Spleen (tissue), 11 donors: ENCODE measurements at regions not wholly inside any gene's neighbourhood (a gene's known extent, or its start where the extent isn't known, plus 50 kb on each side); places are given as distances from the start of the nearest gene placed in this dataset.

Source experiments
- DNase-seq: peaks from one replicate; pipeline ENCODE4 v3.0.0-alpha.2; 2020
- H3K27ac ChIP-seq, 8 donors: fragments of 200-600 bp; sonication (generic) in 7 of 8; 1 replicate in 4 of 8; 2 replicates in 4 of 8; pipeline versions ENCODE4 v1.5.0 to v1.8.0; 2016 to 2021; ENCODE audit warnings: inconsistent platforms in 4 of 8, mild to moderate bottlenecking in 4 of 8, moderate library complexity in 1 of 8
- H3K27me3 ChIP-seq, 7 donors: fragments of 200-600 bp; sonication (generic) in 6 of 7; replicated peaks in 1 of 7; 1 replicate in 4 of 7; 2 replicates in 3 of 7; pipeline versions ENCODE4 v1.5.0 to v1.8.0; 2016 to 2021; ENCODE audit warnings: inconsistent platforms in 3 of 7, mild to moderate bottlenecking in 1 of 7
- H3K36me3 ChIP-seq, 6 donors: fragments of 200-600 bp; sonication (generic) in 5 of 6; 1 replicate in 4 of 6; 2 replicates in 2 of 6; pipeline versions ENCODE4 v1.5.0 to v1.8.0; 2016 to 2021; ENCODE audit warnings: inconsistent platforms in 2 of 6
- H3K4me1 ChIP-seq, 6 donors: fragments of 200-600 bp; sonication (generic) in 5 of 6; 1 replicate in 3 of 6; 2 replicates in 3 of 6; pipeline versions ENCODE4 v1.5.0 to v1.8.0; 2016 to 2021; ENCODE audit warnings: inconsistent platforms in 3 of 6
- H3K4me3 ChIP-seq, 8 donors: fragments of 200-600 bp; sonication (generic) in 7 of 8; 1 replicate in 4 of 8; 2 replicates in 4 of 8; pipeline versions ENCODE4 v1.5.0 to v1.8.0; 2016 to 2021; ENCODE audit warnings: inconsistent platforms in 4 of 8, mild to moderate bottlenecking in 4 of 8, moderate library complexity in 2 of 8
- H3K9me3 ChIP-seq, 8 donors: fragments of 200-600 bp; sonication (generic) in 7 of 8; 1 replicate in 4 of 8; 2 replicates in 4 of 8; pipeline versions ENCODE4 v1.5.0 to v1.8.0; 2016 to 2021; ENCODE audit warnings: inconsistent platforms in 4 of 8
- POLR2A ChIP-seq, 3 donors: fragments of 450-650 bp; IDR thresholded peaks; one replicate each; pipeline ENCODE4 v1.5.1; 2017; ENCODE audit warnings: antibody characterized with exemption in 3 of 3, mild to moderate bottlenecking in 1 of 3
- POLR2AphosphoS5 ChIP-seq, 3 donors: sonication (generic); formaldehyde crosslinking; IDR thresholded peaks; one replicate each; pipeline ENCODE4 v1.5.1; 2017; ENCODE audit warnings: antibody characterized with exemption in 3 of 3
- WGBS, 5 donors: extraction: QIAGEN DNeasy Blood & Tissue Kit in 3 of 5; methylation state at CpG; one replicate each; pipeline versions ENCODE4 v1.1.5 to v1.1.7; 2013 to 2018; 5-methylcytosine and 5-hydroxymethylcytosine counted together
- intact Hi-C: fragments of 100-400 bp; cut with DNase I; formaldehyde crosslinking; loops from one replicate; pipeline ENCODE4 v1.15.0; 2023; ENCODE audit warnings: low total_unique reads
- TF ChIP-seq, protein P1 (sequence below), 11 experiments: fragments of 200-600 bp in 7 of 11; fragments of 450-650 bp in 4 of 11; sonication (generic) in 4 of 11; IDR thresholded peaks in 8 of 11; conservative IDR thresholded peaks in 3 of 11; 1 replicate in 7 of 11; 2 replicates in 4 of 11; pipeline versions ENCODE4 v1.4.0 to v1.8.0; 2016 to 2021; ENCODE audit warnings: antibody characterized with exemption in 11 of 11, inconsistent platforms in 4 of 11, mild to moderate bottlenecking in 1 of 11
- donor health status: healthy with polysubstance abuse.
- donor health status: DM: no; HTN: no; CAD: no; lungs with moderate emphysema.
- donor health status: DM: no; HTN: no; CAD: no.
- donor health status: Bipolar disorder and iron deficiency.
- donor health status: healthy.
- donor health status: DM: no; HTN: no; CAD: no.
- donor health status: DM: yes; HTN: yes; CAD: no.

DNA sequence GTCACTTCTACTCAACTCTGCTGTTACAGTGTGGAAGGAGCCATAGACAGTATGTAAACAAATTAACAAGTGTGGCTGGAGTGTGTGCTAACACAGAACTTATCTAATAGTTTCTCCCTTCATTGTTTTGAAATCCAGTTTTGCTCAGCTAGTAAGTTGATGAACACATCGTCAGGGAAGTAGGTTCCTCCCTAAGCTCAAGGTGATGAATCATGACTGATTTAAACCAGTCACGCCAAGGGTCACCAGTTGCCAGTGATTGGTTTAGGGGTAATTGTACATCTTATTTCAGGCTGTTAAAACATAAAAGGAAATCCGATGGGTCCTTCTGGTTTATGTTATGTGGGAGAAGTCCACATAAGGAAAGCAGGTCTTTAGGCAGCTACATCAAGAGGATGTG lies 97.0 kb upstream of the CHODL start:
- no peak for TF ChIP-seq POLR2AphosphoS5 (IDR thresholded peaks at IDR 0.05)
- H3K4me3 ChIP-seq: no peak overlapping the region
- intact Hi-C loops: no loop called here
- 66 to 87% (median 78%) methylated on average over 3 of the region's 3 CpGs for WGBS, 5 donors
- peaks cover 0 to 8% (median 0%) of the 10 kb centered on the region in 8 donors for H3K9me3 ChIP-seq
- no peak overlapping the region for H3K27ac ChIP-seq
- H3K36me3 ChIP-seq: no peaks in the 10 kb centered on the region
- no peaks in the 10 kb centered on the region for H3K27me3 ChIP-seq
- DNase-seq: no peak
- peaks cover 0 to 1% (median 0%) of the 10 kb centered on the region in 6 donors for H3K4me1 ChIP-seq

DNA sequence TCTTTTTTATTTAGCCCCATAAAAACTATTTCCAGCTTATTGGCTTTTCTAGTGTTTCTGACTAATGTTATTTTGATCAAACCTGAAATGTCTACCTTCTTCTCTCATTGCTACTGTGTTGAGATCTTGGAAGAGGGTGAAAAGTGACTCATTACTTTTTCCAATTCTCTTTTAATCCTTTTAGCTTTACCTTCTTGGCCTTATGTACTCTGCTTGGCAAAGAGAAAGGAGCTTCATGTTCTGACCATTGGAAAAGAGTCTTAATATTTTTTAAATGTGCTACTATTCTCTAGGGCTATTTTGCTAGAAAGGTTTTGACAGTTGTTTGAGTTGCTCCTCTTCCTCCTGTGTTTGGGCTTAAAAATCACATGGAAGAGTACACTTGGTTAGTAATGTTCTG lies 97.8 kb upstream of the CHODL start:
- H3K4me1 ChIP-seq: no peaks in the 10 kb centered on the region
- H3K9me3 ChIP-seq: peaks cover 0 to 8% (median 0%) of the 10 kb centered on the region in 8 donors
- H3K27me3 ChIP-seq: no peaks in the 10 kb centered on the region
- no peak overlapping the region for H3K4me3 ChIP-seq
- H3K27ac ChIP-seq: no peak overlapping the region
- intact Hi-C loops: no loop called here
- TF ChIP-seq, protein P1, sequence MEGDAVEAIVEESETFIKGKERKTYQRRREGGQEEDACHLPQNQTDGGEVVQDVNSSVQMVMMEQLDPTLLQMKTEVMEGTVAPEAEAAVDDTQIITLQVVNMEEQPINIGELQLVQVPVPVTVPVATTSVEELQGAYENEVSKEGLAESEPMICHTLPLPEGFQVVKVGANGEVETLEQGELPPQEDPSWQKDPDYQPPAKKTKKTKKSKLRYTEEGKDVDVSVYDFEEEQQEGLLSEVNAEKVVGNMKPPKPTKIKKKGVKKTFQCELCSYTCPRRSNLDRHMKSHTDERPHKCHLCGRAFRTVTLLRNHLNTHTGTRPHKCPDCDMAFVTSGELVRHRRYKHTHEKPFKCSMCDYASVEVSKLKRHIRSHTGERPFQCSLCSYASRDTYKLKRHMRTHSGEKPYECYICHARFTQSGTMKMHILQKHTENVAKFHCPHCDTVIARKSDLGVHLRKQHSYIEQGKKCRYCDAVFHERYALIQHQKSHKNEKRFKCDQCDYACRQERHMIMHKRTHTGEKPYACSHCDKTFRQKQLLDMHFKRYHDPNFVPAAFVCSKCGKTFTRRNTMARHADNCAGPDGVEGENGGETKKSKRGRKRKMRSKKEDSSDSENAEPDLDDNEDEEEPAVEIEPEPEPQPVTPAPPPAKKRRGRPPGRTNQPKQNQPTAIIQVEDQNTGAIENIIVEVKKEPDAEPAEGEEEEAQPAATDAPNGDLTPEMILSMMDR (IDR thresholded peaks at IDR 0.05 in 8 of 11, conservative IDR thresholded peaks at IDR 0.05 in 3 of 11): no peak
- no peak for TF ChIP-seq POLR2A (IDR thresholded peaks at IDR 0.05)
- TF ChIP-seq POLR2AphosphoS5 (IDR thresholded peaks at IDR 0.05): no peak
- no peak for DNase-seq
- H3K36me3 ChIP-seq: no peaks in the 10 kb centered on the region

DNA sequence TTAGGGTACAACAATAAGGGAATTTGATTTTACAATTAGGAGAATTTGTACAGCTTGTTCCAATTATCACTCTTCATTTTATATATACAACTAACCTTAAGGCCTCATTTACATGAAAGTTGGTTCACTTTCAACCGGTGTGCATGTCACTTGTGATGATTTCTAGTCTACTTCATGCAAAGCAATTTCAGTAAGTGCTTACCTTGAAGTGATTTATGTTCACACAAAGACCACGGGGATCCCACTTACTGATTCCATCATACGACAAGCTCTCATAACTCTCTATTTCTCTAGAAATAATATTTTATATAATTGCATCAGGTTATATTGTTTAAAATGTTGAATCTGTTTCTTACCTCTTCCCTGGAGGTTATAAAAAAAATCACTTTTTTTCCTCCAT lies 100.3 kb upstream of the CHODL start:
- no peak for DNase-seq
- intact Hi-C loops: no loop called here
- Histone ChIP-seq H3K9me3 (peaks cover 0 to 8% (median 0%) of the 10 kb centered on the region in 8 donors), H3K27me3 (no peaks in the 10 kb centered on the region), H3K27ac (no peak overlapping the region), H3K36me3 (no peaks in the 10 kb centered on the region), H3K4me1 (no peaks in the 10 kb centered on the region), H3K4me3 (no peak overlapping the region)
- WGBS, 5 donors: 80 to 94% (median 85%) methylated on average over 3 of the region's 3 CpGs
- TF ChIP-seq POLR2AphosphoS5 (IDR thresholded peaks at IDR 0.05) (no peak), POLR2A (IDR thresholded peaks at IDR 0.05) (no peak)
- TF ChIP-seq, protein P1 (IDR thresholded peaks at IDR 0.05 in 8 of 11, conservative IDR thresholded peaks at IDR 0.05 in 3 of 11): no peak

DNA sequence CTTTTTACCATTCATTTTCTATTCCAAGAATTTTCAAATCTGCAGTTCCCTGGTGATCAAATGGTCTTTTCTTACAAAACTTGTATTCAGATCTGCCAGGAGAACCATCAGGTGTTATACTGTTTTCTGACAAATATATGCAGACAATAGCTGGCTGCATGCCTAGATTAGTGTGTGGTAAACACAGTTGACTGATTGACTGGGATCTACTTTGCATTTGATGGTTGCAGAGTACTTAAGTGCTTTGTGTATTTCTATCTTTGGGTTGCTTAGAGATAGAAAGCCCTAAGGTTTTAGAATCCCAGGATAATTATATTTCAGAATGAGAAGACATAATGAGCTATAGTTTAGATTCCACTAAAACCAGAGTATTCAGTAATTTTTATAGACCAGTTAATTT lies 102.0 kb upstream of the CHODL start:
- Histone ChIP-seq H3K36me3 (no peaks in the 10 kb centered on the region), H3K27me3 (no peaks in the 10 kb centered on the region), H3K9me3 (peaks cover 0 to 8% (median 0%) of the 10 kb centered on the region in 8 donors), H3K4me3 (no peak overlapping the region), H3K27ac (no peak overlapping the region), H3K4me1 (no peaks in the 10 kb centered on the region)
- DNase-seq: no peak
- intact Hi-C loops: no loop called here
- no peak for TF ChIP-seq POLR2AphosphoS5 (IDR thresholded peaks at IDR 0.05)
- no peak for TF ChIP-seq POLR2A (IDR thresholded peaks at IDR 0.05)
- TF ChIP-seq, protein P1 (IDR thresholded peaks at IDR 0.05 in 8 of 11, conservative IDR thresholded peaks at IDR 0.05 in 3 of 11): no peak

DNA sequence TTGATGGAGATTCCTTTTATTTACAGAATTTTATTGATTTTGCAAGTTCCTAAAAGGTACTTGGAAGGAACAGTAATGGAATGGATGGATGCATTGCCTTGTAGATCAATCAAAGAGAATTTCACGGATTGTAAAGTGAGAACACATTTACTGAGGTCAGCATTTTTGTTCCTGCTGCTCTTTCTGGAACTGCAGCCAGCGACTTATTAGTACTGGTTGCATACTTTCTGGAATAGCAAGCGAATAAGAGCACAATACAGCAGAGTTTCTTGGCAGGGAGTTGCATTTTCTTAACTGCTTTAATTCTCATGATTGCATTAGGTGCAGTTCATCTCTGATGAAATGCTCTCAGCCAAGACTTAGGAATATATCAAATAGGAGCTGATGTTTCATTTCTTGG lies 106.1 kb upstream of the CHODL start:
- no peak overlapping the region for H3K27ac ChIP-seq
- TF ChIP-seq POLR2A (IDR thresholded peaks at IDR 0.05) (no peak), POLR2AphosphoS5 (IDR thresholded peaks at IDR 0.05) (no peak)
- TF ChIP-seq, protein P1 (IDR thresholded peaks at IDR 0.05 in 8 of 11, conservative IDR thresholded peaks at IDR 0.05 in 3 of 11): no peak
- no peak overlapping the region for H3K4me3 ChIP-seq
- no peaks in the 10 kb centered on the region for H3K4me1 ChIP-seq
- intact Hi-C loops: no loop called here
- WGBS, 5 donors: 39 to 78% (median 73%) methylated on average over 3 of the region's 3 CpGs
- DNase-seq: no peak
- no peaks in the 10 kb centered on the region for H3K36me3 ChIP-seq
- H3K27me3 ChIP-seq: no peaks in the 10 kb centered on the region
- H3K9me3 ChIP-seq: peaks cover 0 to 2% (median 0%) of the 10 kb centered on the region in 8 donors
